GM13976 (cell line): ENCODE measurements at regions not wholly inside any gene's neighbourhood (a gene's known extent, or its start where the extent isn't known, plus 50 kb on each side); places are given as distances from the start of the nearest gene placed in this dataset.
"Not testable (repeated sequence)": the region's sequence is repeated elsewhere in the genome, so short reads cannot be mapped to it uniquely, and the experiment has no call there.

ENCODE experiments used
- DNase-seq: peaks from one replicate; pipeline ENCODE4 v3.0.0; 2012; ENCODE audit warnings: low spot score
- in situ Hi-C: fragments of 300-500 bp; cut with MboI; formaldehyde crosslinking; loops from one replicate; pipeline ENCODE4 v1.12.0; 2022; ENCODE audit warnings: low sequenced_read_pairs, mixed read lengths, inconsistent platforms; ENCODE audit not compliant: unreplicated experiment
- TF ChIP-seq, protein P1 (sequence below): IDR thresholded peaks from 2 replicates; pipeline ENCODE4 v1.5.1; 2012; ENCODE audit warnings: borderline replicate concordance, mild to moderate bottlenecking; ENCODE audit not compliant: insufficient read depth; ENCODE audit errors: extremely low read depth, missing control alignments, control extremely low read depth

DNA sequence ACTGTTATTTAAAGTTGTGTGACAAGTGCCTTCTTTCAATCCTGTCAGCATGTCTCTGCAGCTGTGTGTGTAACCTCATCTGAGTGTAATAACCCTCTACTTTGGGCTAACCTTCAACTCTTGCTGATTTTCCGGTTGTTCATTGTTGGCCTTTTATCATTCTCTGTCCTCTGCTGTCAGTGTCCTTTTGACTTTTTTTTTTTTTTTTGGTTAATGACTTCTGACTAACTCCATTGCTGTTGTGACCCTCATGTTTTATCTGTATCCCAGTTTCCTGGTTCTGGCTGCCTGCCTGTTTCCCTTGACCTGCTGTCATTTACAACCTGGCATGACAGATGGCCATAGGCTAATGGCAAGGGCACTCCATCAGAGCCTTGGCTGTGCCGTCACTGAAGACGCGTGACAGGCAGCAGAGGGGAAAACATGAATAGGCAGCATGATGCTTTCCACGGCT lies 145.7 kb upstream of the MAN1A1 start:
- TF ChIP-seq, protein P1, sequence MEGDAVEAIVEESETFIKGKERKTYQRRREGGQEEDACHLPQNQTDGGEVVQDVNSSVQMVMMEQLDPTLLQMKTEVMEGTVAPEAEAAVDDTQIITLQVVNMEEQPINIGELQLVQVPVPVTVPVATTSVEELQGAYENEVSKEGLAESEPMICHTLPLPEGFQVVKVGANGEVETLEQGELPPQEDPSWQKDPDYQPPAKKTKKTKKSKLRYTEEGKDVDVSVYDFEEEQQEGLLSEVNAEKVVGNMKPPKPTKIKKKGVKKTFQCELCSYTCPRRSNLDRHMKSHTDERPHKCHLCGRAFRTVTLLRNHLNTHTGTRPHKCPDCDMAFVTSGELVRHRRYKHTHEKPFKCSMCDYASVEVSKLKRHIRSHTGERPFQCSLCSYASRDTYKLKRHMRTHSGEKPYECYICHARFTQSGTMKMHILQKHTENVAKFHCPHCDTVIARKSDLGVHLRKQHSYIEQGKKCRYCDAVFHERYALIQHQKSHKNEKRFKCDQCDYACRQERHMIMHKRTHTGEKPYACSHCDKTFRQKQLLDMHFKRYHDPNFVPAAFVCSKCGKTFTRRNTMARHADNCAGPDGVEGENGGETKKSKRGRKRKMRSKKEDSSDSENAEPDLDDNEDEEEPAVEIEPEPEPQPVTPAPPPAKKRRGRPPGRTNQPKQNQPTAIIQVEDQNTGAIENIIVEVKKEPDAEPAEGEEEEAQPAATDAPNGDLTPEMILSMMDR: no peak
- in situ Hi-C loops: no loop called here
- DNase-seq: no peak

DNA sequence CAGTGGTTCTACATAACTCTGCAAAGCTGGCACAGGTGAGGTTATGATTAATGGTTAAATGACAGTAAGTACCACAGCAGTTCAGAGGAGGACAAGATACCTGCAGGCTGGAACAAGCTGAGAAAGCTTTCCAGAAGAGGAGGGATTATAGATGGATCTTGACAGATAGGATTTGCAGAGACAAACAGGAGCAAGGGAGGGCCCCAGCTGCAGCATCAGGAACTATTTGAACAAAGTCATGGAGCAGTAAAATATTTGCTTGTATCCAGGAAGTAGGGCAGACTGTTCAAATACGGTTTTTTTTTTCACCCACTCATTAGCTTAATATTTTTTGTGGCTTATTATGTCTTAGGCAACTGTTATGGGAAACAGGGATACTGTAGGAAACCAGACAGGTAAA lies 144.4 kb upstream of the MAN1A1 start:
- TF ChIP-seq, protein P1: no peak
- no peak for DNase-seq
- in situ Hi-C loops: no loop called here

DNA sequence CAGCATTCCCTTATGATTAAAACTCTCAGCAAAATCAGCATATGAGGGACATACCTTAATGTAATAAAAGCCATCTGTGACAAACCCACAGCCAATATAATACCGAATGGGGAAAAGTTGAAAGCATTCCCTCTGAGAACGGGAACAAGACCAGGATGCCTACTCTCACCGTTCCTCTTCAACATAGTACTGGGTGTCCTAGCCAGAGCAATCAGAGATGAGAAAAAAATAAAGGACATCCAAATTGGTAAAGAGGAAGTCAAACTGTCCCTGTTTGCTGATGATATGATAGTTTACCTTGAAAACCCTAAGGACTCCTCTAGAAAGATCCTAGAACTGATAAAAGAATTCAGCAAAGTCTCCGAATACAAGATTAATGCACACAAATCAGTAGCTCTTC lies 141.6 kb upstream of the MAN1A1 start:
- DNase-seq, in situ Hi-C loops: not testable (repeated sequence)

DNA sequence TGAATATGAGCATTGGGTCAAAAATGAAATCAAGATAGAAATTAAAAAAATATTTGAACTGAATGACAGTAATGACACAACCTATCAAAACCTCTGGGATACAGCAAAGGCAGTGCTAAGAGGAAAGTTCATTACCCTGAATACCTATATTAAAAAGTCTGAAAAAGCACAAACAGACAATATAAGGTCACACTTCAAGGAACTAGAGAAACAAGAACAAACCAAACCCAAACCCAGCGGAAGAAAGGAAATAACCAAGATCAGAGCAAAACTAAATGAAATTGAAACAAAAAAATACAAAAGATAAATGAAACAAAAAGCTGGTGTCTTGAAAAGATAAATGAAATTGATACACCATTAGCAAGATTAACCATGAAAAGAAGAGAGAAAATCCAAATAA lies 140.5 kb upstream of the MAN1A1 start:
- DNase-seq, in situ Hi-C loops: not testable (repeated sequence)

DNA sequence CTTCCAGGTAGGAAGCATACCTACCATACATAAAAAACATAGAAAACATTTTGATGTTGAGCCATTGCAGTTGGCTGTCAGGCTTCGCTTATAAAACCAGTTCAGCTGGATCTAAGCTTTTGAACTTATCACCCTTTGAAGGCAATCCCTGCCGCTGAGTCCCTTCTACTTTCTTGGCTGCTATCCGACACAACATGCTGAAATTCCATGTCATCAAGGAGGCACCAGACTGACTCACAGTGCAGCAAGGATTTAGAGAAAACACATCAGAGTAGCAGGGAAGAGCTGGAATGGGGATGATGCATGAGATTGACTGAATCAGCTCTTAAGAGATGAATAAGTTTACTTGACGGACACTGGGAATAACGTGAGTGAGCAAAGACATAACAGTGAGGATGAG lies 135.0 kb upstream of the MAN1A1 start:
- in situ Hi-C loops: no loop called here
- no peak for DNase-seq
- TF ChIP-seq, protein P1: no peak

DNA sequence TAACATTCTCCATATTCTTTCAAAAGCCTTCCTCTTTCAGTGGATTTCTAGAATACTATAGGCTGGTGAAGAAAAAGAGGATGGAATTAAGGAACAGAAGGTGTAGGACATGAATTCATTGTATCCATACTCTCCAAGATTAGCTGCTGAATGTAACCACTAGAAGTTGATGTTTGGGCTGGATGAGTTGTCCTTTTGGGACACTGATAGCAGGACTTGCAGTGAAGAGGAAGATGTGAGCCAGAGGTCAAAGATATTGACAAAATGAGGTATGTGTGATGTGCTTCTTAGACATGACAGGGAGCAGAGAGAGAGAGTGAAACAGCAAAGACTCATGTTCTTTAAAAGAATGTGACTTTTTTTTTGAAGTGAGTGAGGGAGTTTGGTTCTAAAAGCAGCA lies 134.3 kb upstream of the MAN1A1 start:
- TF ChIP-seq, protein P1: no peak
- in situ Hi-C loops: no loop called here
- no peak for DNase-seq

DNA sequence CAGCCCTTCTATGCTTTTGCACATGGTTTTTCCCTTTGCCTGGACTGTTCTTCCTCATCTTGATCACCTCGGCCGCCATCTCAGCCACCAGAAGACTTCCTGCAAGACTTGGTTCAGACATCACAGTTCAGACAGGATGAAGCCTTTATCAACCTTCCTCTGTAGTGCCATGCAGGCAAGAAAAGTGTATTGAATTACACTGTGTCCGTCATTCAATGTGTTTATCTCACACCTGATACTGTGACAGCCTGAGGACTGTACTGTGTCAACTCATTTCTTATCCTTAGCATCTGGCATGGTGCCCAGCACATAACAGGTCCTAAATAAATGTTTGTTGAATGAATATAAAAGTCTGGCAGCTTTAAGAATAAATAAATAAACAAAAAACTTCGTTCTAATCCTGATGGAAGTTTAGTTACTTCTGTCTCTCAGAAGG lies 133.3 kb upstream of the MAN1A1 start:
- no peak for DNase-seq
- in situ Hi-C loops: no loop called here
- TF ChIP-seq, protein P1: no peak

DNA sequence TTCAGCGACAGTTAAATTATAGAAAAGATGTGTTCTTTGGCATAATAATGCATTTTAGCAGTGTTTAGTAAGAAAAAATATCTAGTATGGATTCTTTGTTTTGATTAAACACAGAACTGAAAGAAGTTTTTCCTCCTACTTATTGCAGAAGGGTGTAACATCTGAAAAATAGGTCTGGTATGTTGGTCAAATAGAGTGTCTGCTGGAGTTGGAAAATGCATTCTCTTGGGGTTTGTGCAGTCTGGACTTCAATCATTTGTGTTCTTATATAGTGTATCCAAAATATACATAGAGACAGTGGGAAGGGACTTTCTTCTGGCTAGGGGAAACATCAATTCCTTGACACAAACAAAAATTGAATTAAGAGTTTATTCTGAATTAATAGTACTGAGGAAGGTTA lies 132.4 kb upstream of the MAN1A1 start:
- no peak for DNase-seq
- in situ Hi-C loops: no loop called here
- TF ChIP-seq, protein P1: no peak
